WTC11 (cell line): ENCODE measurements at regions not wholly inside any gene's neighbourhood (a gene's known extent, or its start where the extent isn't known, plus 50 kb on each side); places are given as distances from the start of the nearest gene placed in this dataset.

Experiments used
- ATAC-seq: fragments of 200-7000 bp; cut with Tn5 transposase; 2 replicates; pipeline ENCODE4 v1.10.0; 2021; ENCODE audit warnings: mild to moderate bottlenecking, moderate library complexity
- CTCF ChIA-PET: fragments of 300-600 bp; sonication (Branson Sonifier 250); formaldehyde crosslinking; loops from one replicate; lab custom pipeline; 2021; ENCODE audit warnings: antibody characterized with exemption; lab: Charles Lee
- POLR2A ChIA-PET: fragments of 350-600 bp; sonication (Branson Sonifier 250); formaldehyde crosslinking; loops from one replicate; lab custom pipeline; 2021; ENCODE audit warnings: antibody characterized with exemption; lab: Charles Lee
- DNase-seq: peaks from one replicate; pipeline ENCODE4 v3.0.0; 2021; ENCODE audit warnings: low spot score
- H3K27ac Mint-ChIP-seq: 2 replicates; pipeline ENCODE4 v1.8.0; 2021; ENCODE audit warnings: mixed read lengths
- H3K27me3 Mint-ChIP-seq: 2 replicates; pipeline ENCODE4 v1.8.0; 2021; ENCODE audit warnings: low read depth, mild to moderate bottlenecking, moderate library complexity, mixed read lengths
- H3K36me3 Mint-ChIP-seq: 2 replicates; pipeline ENCODE4 v1.8.0; 2021; ENCODE audit warnings: mixed read lengths
- H3K4me1 Mint-ChIP-seq: 2 replicates; pipeline ENCODE4 v1.8.0; 2022; ENCODE audit warnings: mixed read lengths
- H3K4me3 Mint-ChIP-seq: 2 replicates; pipeline ENCODE4 v1.8.0; 2021; ENCODE audit warnings: mild to moderate bottlenecking, moderate library complexity, mixed read lengths
- H3K9me3 Mint-ChIP-seq: 2 replicates; pipeline ENCODE4 v1.8.0; 2021; ENCODE audit warnings: mixed read lengths
- AFF4 ChIP-seq: sonication (generic); formaldehyde crosslinking; IDR thresholded peaks from 2 replicates; pipeline ENCODE4 v1.8.1; 2023; ENCODE audit warnings: mild to moderate bottlenecking, missing genetic modification reagents, borderline replicate concordance
- ATF1 ChIP-seq: sonication (generic); formaldehyde crosslinking; IDR thresholded peaks from 2 replicates; pipeline ENCODE4 v1.8.1; 2023; ENCODE audit warnings: mild to moderate bottlenecking, moderate library complexity, missing genetic modification reagents
- CREM ChIP-seq: sonication (generic); formaldehyde crosslinking; IDR thresholded peaks from 2 replicates; pipeline ENCODE4 v1.8.1; 2022; ENCODE audit warnings: mild to moderate bottlenecking, missing genetic modification reagents, moderate library complexity
- GTF2I ChIP-seq: fragments of 250-450 bp; sonication (Bioruptor Pico); conservative IDR thresholded peaks from 2 replicates; pipeline ENCODE4 v1.4.0; 2021; ENCODE audit warnings: mild to moderate bottlenecking
- HMGXB4 ChIP-seq: sonication (generic); formaldehyde crosslinking; IDR thresholded peaks from 2 replicates; pipeline ENCODE4 v1.8.1; 2023; ENCODE audit warnings: mild to moderate bottlenecking, moderate library complexity, missing genetic modification reagents
- IRF1 ChIP-seq: sonication (generic); formaldehyde crosslinking; IDR thresholded peaks from 2 replicates; pipeline ENCODE4 v1.8.0; 2023; ENCODE audit warnings: missing genetic modification reagents
- IRF2 ChIP-seq: sonication (generic); formaldehyde crosslinking; IDR thresholded peaks from 2 replicates; pipeline ENCODE4 v1.8.0; 2022; ENCODE audit warnings: low read depth, missing genetic modification reagents, borderline replicate concordance
- JUN ChIP-seq: sonication (generic); formaldehyde crosslinking; IDR thresholded peaks from 2 replicates; pipeline ENCODE4 v1.8.0; 2023; ENCODE audit warnings: mild to moderate bottlenecking, missing genetic modification reagents
- MAX ChIP-seq: sonication (generic); formaldehyde crosslinking; IDR thresholded peaks from 2 replicates; pipeline ENCODE4 v1.8.0; 2022; ENCODE audit warnings: mild to moderate bottlenecking, missing genetic modification reagents
- NFE2L1 ChIP-seq: sonication (generic); formaldehyde crosslinking; IDR thresholded peaks from 2 replicates; pipeline ENCODE4 v1.8.1; 2023; ENCODE audit warnings: missing genetic modification reagents
- PREB ChIP-seq: sonication (generic); formaldehyde crosslinking; IDR thresholded peaks from 2 replicates; pipeline ENCODE4 v1.8.1; 2022; ENCODE audit warnings: mild to moderate bottlenecking, missing genetic modification reagents, moderate library complexity, borderline replicate concordance
- RORB ChIP-seq: fragments of 250-450 bp; sonication (Bioruptor Pico); IDR thresholded peaks from 2 replicates; pipeline ENCODE4 v1.9.0; 2021; ENCODE audit warnings: mild to moderate bottlenecking
- TEAD1 ChIP-seq: sonication (generic); formaldehyde crosslinking; IDR thresholded peaks from 2 replicates; pipeline ENCODE4 v1.8.0; 2022; ENCODE audit warnings: mild to moderate bottlenecking, missing genetic modification reagents
- USF2 ChIP-seq: sonication (generic); formaldehyde crosslinking; IDR thresholded peaks from 2 replicates; pipeline ENCODE4 v1.8.1; 2023; ENCODE audit warnings: mild to moderate bottlenecking, missing genetic modification reagents, moderate library complexity
- ZBTB43 ChIP-seq: sonication (generic); formaldehyde crosslinking; IDR thresholded peaks from 2 replicates; pipeline ENCODE4 v1.8.1; 2023; ENCODE audit warnings: mild to moderate bottlenecking, missing genetic modification reagents
- ZNF232 ChIP-seq: sonication (generic); formaldehyde crosslinking; IDR thresholded peaks from 2 replicates; pipeline ENCODE4 v1.8.0; 2022; ENCODE audit warnings: mild to moderate bottlenecking, missing genetic modification reagents
- ZNF317 ChIP-seq: sonication (generic); formaldehyde crosslinking; IDR thresholded peaks from 2 replicates; pipeline ENCODE4 v1.8.1; 2023; ENCODE audit warnings: low read depth, mild to moderate bottlenecking, moderate library complexity, missing genetic modification reagents, borderline replicate concordance
- ZNF423 ChIP-seq: fragments of 250-450 bp; sonication (Bioruptor Pico); IDR thresholded peaks from 2 replicates; pipeline ENCODE4 v2.1.2; 2022; ENCODE audit warnings: mild to moderate bottlenecking, moderate library complexity
- ZNF425 ChIP-seq: fragments of 250-450 bp; sonication (Bioruptor Pico); conservative IDR thresholded peaks from 2 replicates; pipeline ENCODE4 v1.9.0; 2021; ENCODE audit warnings: mild to moderate bottlenecking
- ZSCAN18 ChIP-seq: fragments of 250-450 bp; sonication (Bioruptor Pico); IDR thresholded peaks from 2 replicates; pipeline ENCODE4 v2.1.2; 2022; ENCODE audit warnings: mild to moderate bottlenecking, moderate library complexity

GRCh38 chr2:18106841-18107240 lies 228.4 kb downstream of the KCNS3 start:
- TF ChIP-seq HMGXB4 (CRISPR knock-in tag) (no peak), JUN (CRISPR knock-in tag) (no peak), IRF1 (CRISPR knock-in tag) (no peak), ZBTB43 (CRISPR knock-in tag) (no peak), TEAD1 (no peak), CREM (no peak), ZNF317 (no peak), MAX (CRISPR knock-in tag) (no peak), ZNF425 (no peak), ATF1 (CRISPR knock-in tag) (no peak), GTF2I (CRISPR knock-in tag) (no peak), RORB (CRISPR knock-in tag) (no peak)
- ATAC-seq (no peak), DNase-seq (no peak)
- H3K27ac Mint-ChIP-seq: no peak overlapping the region
- no peaks in the 10 kb centered on the region for H3K27me3 Mint-ChIP-seq
- no peak overlapping the region for H3K4me3 Mint-ChIP-seq
- H3K36me3 Mint-ChIP-seq: no peaks in the 10 kb centered on the region
- POLR2A ChIA-PET: no interaction called here
- H3K4me1 Mint-ChIP-seq: no peaks in the 10 kb centered on the region
- no peaks in the 10 kb centered on the region for H3K9me3 Mint-ChIP-seq
- CTCF ChIA-PET: no interaction called here

- no peak for DNase-seq
- no peaks in the 10 kb centered on the region for H3K27me3 Mint-ChIP-seq
- no peaks in the 10 kb centered on the region for H3K4me1 Mint-ChIP-seq
- ChIA-PET CTCF (interaction anchor here (0.7 kb wide), 1 partner anchor 8 kb away, joined by 3 read pairs; no protein-coding TSS in a partner anchor), POLR2A (interaction anchor here (0.6 kb wide), 1 partner anchor 249 kb away, joined by 3 read pairs; no protein-coding TSS in a partner anchor)
- H3K4me3 Mint-ChIP-seq: no peak overlapping the region
- H3K36me3 Mint-ChIP-seq: no peaks in the 10 kb centered on the region
- no peaks in the 10 kb centered on the region for H3K9me3 Mint-ChIP-seq
- no peak overlapping the region for H3K27ac Mint-ChIP-seq
- ATAC-seq: no peak
- TF ChIP-seq ZNF423 (CRISPR knock-in tag): no peak
- TF ChIP-seq PREB (CRISPR knock-in tag): no peak
- TF ChIP-seq HMGXB4 (CRISPR knock-in tag): no peak
- TF ChIP-seq USF2 (CRISPR knock-in tag): no peak
- no peak for TF ChIP-seq ZNF232 (CRISPR knock-in tag)
- TF ChIP-seq NFE2L1 (CRISPR knock-in tag): no peak
- no peak for TF ChIP-seq ZSCAN18 (CRISPR knock-in tag)
- no peak for TF ChIP-seq IRF2
- TF ChIP-seq AFF4 (CRISPR knock-in tag): no peak
These were observed 227.5 kb downstream of the KCNS3 start for GRCh38 chr2:18105929-18106328.
